ENCODE measurements at regions not wholly inside any gene's neighbourhood (a gene's known extent, or its start where the extent isn't known, plus 50 kb on each side); places are given as distances from the start of the nearest gene placed in this dataset.
A peak's percentile ranks its signal among the peaks of the same experiment; 100 is the strongest.

GRCh38 chr2:224638301-224638823, 53.2 kb upstream of the CUL3 start:
- 0 out of 2 replicates have a peak overlapping the region, but pooled peaks have one; percentile 3 for H3K4me2 ChIP-seq (ENCODE audit: insufficient read depth, low read length)
- DNase-seq (ENCODE audit: extremely low read depth in 1 of 4, low spot score in 3 of 4) = no peak
- TF ChIP-seq GATA2 (CRISPR knock-in tag; IDR thresholded peaks at IDR 0.05) (no peak), ATF7 (IDR thresholded peaks at IDR 0.05) (no peak), SAFB (IDR thresholded peaks at IDR 0.05; ENCODE audit: borderline replicate concordance, low read depth, low read length) (no peak), ZNF121 (CRISPR knock-in tag; conservative IDR thresholded peaks at IDR 0.05) (no peak), ZNF318 (IDR thresholded peaks at IDR 0.05; ENCODE audit: borderline replicate concordance in 1 of 2, low read depth in 1 of 2) (no peak), ZBTB9 (CRISPR knock-in tag; IDR thresholded peaks at IDR 0.05) (no peak), USF1 (CRISPR knock-in tag; IDR thresholded peaks at IDR 0.05) (no peak), CBX2 (IDR thresholded peaks at IDR 0.05; ENCODE audit: insufficient read depth, low read length, poor library complexity, severe bottlenecking) (no peak), CTBP1 (IDR thresholded peaks at IDR 0.05; ENCODE audit: borderline replicate concordance) (0 out of 2 replicates have a peak, but pooled peaks have one; percentile 30), CHCHD3 (CRISPR knock-in tag; IDR thresholded peaks at IDR 0.05) (no peak), ZNF324 (CRISPR knock-in tag; IDR thresholded peaks at IDR 0.05) (no peak), ZNF75A (CRISPR knock-in tag; IDR thresholded peaks at IDR 0.05) (no peak), CEBPB (tag; IDR thresholded peaks at IDR 0.05) (no peak), SPI1 (IDR thresholded peaks at IDR 0.05; ENCODE audit: borderline replicate concordance, low read depth, low read length) (peak; percentile 99)

More at GRCh38 chr2:224638301-224638823, 53.2 kb upstream of the CUL3 start:
- intact Hi-C loops (cut with micrococcal nuclease) (no loop called here), in situ Hi-C loops (cut with MboI) (no loop called here)
- H3K36me3 ChIP-seq (ENCODE audit: control insufficient read depth, insufficient read depth, low read length) = no peaks in the 10 kb centered on the region
- under 1% methylated on average over 8 of the region's 8 CpGs for WGBS (ENCODE audit: insufficient coverage, low coverage, missing lambda C conversion rate)
- peaks cover 0 to 2% of the 10 kb centered on the region in 2 experiments; a peak in 2 of 5 replicates for H3K27me3 ChIP-seq (ENCODE audit: control insufficient read depth in 2 of 2, insufficient read depth in 2 of 2, low read length in 2 of 2)
- no peaks in the 10 kb centered on the region for H3K79me2 ChIP-seq (ENCODE audit: control insufficient read depth, insufficient read depth, low read length)
- no peak overlapping the region for H3K9ac ChIP-seq (ENCODE audit: insufficient read depth in 1 of 2, low read depth in 2 of 2, low read length in 2 of 2)
- no peaks in the 10 kb centered on the region for H3K9me1 ChIP-seq (ENCODE audit: control insufficient read depth, insufficient read depth, low read length)
- H3K9me3 ChIP-seq (replicated peaks; ENCODE audit: control insufficient read depth, insufficient read depth, low read depth, low read length) = no peaks in the 10 kb centered on the region
- no peaks in the 10 kb centered on the region for H4K20me1 ChIP-seq (replicated peaks; ENCODE audit: control insufficient read depth, insufficient read depth, low read length)
- no TSS peak for BruUV-seq (replicated peaks)
- H3K4me3 ChIP-seq = no peak overlapping the region
- no peak for FAIRE-seq
- 0 out of 2 replicates have a peak overlapping the region, but pooled peaks have one; percentile 7 for H2AFZ ChIP-seq (ENCODE audit: low read depth, low read length)
- POLR2A ChIA-PET = no interaction called here
- CTCF ChIA-PET (ENCODE audit: low intra/inter-chr PET ratio) = no interaction called here
- no peak overlapping the region for H3K27ac ChIP-seq (ENCODE audit: extremely low read depth, low read depth, low read length)
- peak; percentile 61 for ATAC-seq
- 0 out of 5 replicates have a peak, but pooled peaks cover 0 to 2% of the 10 kb centered on the region in 2 experiments for H3K4me1 ChIP-seq (replicated peaks in 1 of 2; ENCODE audit: control insufficient read depth in 2 of 2, insufficient read depth in 2 of 2, low read length in 2 of 2)

Data from K562 (cell line).